WTC11 (cell line): ENCODE measurements at regions not wholly inside any gene's neighbourhood (a gene's known extent, or its start where the extent isn't known, plus 50 kb on each side); places are given as distances from the start of the nearest gene placed in this dataset.

ENCODE experiments used
- CTCF ChIP-seq: fragments of 200-600 bp; IDR thresholded peaks from 2 replicates; pipeline ENCODE4 v1.8.0; 2022; ENCODE audit warnings: antibody characterized with exemption
- MAX ChIP-seq: sonication (generic); formaldehyde crosslinking; IDR thresholded peaks from 2 replicates; pipeline ENCODE4 v1.8.0; 2022; ENCODE audit warnings: mild to moderate bottlenecking, missing genetic modification reagents

DNA sequence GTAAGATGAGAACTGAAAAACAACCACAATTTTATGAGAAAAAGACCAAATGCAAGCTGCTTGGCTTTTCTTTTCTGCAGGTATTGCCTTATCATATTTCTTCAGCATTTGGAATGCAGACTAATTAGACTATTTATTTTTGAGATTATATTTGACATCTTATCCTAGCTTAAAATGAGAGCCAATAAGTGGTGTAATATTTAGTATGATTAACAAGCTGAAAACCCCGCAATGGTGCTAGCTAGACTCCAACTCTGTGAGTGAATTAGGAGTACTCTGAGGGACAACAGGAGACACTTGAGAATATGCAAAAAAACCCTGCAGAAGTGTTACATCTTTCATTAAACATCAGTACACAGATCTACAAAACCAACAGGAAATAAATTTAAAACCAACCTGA lies 180.3 kb upstream of the MEOX2 start:
- no peak for TF ChIP-seq MAX (CRISPR knock-in tag)
- no peak for TF ChIP-seq CTCF
